Lung microvascular endothelial cell (primary cell): ENCODE measurements at regions not wholly inside any gene's neighbourhood (a gene's known extent, or its start where the extent isn't known, plus 50 kb on each side); places are given as distances from the start of the nearest gene placed in this dataset.

Source experiments
- DNase-seq, 2 donors: peaks; one replicate each; pipeline versions ENCODE4 v3.0.0 to v3.0.0-alpha.2; 2010; ENCODE audit warnings: low read depth in 2 of 2

- DNase-seq, result no peak
These were observed 78.7 kb upstream of the SNRK start for GRCh38 chr3:43207628-43208085.

DNA sequence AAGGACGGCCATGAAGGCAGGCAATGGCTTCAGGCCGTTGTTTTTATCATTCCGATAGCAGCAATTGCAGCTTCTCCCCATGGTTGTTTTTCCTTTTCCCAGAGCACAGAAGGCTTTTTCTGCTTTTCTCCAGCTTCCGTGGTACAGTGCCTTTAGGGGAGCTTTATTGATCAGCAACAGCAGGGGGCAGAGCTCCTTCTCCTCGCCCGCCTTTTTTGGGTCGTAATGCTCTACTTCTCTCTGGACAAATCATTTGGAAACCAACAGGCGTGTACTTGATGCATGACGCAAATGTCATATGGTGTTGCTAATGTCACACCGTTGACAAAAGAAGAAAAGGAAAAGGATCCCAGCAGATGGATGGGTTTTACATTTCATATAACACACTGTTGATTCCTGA is 79.7 kb upstream of the SNRK start:
- DNase-seq, result no peak

GRCh38 chr3:43206105-43206504 is 80.2 kb upstream of the SNRK start:
- DNase-seq, result no peak

- DNase-seq, result no peak
These were observed 83.3 kb upstream of the SNRK start for GRCh38 chr3:43203022-43203421.

- DNase-seq, result no peak
These were observed 84.8 kb upstream of the SNRK start for GRCh38 chr3:43201581-43201980.

GRCh38 chr3:43199645-43200306 is 86.6 kb upstream of the SNRK start:
- DNase-seq, result no peak

DNA sequence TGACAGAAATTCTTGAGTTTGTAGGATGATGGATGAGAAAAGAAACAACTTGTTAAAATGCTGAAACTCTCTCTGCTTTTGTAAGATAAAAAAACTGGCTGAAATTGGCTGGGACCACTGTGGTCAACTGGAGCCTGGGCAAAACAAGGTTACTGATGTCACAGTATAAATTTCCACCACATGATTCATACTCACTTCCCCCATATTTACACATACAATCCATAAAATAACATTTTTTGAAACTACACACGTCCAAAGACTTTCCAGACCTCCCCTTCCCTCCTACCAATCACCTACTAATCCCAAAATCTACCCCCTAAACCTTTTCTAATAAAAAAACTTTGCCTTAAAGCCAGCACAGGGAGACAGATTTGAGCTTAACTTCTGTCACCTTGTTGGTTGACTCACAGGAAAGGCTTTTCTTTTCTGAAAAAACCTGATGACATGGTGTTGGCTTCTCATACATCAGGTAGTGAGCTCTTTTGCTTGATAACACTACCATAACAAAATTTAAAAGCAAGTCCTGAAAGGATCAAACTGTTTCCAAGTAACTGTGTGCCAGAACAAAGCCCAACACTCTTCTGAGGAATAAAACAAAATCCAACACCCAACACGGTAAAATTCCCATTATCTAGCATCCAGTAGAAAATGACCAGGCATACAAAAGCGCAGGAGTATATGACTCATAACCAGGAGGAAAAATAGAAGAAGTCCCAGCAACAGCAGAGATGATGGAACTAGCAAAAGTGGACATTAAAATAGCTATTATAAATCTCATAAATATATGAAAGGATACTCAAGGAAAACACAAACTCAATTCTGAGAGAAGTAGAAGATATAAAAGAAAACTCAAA is 87.3 kb upstream of the SNRK start:
- DNase-seq, result peak; percentile 29 to 32

- no peak for DNase-seq
These were observed 88.0 kb upstream of the SNRK start for GRCh38 chr3:43198301-43198700.

GRCh38 chr3:43197181-43197580 is 89.2 kb upstream of the SNRK start:
- DNase-seq, result no peak

GRCh38 chr3:43196721-43197120 is 89.6 kb upstream of the SNRK start:
- no peak for DNase-seq

GRCh38 chr3:43195115-43195498 is 89.2 kb upstream of the POMGNT2 start:
- DNase-seq, result no peak

GRCh38 chr3:43194490-43195114 is 88.7 kb upstream of the POMGNT2 start:
- peak in 1 of 2 donors; percentile 41 for DNase-seq

- no peak for DNase-seq
These were observed 88.2 kb upstream of the POMGNT2 start for GRCh38 chr3:43194069-43194468.

DNA sequence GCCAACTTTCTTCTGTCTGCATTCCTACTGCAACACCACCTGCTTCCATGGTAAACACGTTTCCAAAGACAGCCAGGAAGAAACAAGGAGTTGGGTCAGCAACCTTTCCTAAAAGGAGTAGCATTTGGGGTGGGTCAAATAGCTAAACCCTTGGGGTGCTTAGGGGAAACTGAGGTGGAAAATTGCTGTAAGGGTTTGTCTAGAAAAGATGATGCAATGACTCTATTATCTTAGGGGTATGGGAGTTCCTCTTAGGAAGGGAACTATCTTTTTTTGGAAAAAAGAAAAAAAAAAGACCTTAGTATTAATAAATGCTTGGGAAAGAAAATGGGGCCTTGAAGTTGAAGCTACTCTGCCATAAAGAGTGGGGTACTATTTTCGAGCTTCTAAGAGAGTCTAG is 86.1 kb upstream of the POMGNT2 start:
- DNase-seq, result no peak

GRCh38 chr3:43191116-43191515 is 85.2 kb upstream of the POMGNT2 start:
- DNase-seq, result peak; percentile 31 to 44

DNA sequence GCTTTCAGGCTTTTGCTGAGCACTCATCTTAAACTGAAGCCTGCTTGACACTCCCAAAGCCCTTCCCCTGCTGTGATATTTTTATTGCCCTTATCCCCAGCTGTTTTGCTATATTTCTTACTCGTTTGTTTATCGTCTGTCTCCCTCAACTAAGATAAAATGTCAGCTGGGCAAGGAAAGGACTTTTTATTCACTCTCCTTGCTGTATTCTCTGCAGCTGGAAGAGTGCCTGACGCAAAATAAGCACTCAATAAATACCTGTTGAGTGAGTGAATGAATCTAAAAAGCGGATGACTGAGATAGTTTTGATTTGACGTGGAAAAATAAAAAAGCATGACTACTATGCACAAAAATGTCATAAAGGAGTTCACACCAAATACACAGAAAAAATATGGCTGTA is 84.8 kb upstream of the POMGNT2 start:
- peak; percentile 37 to 58 for DNase-seq

GRCh38 chr3:43187836-43188479 is 82.1 kb upstream of the POMGNT2 start:
- no peak for DNase-seq

GRCh38 chr3:43185983-43186314 is 80.1 kb upstream of the POMGNT2 start:
- DNase-seq, result no peak

- peak; percentile 71 to 74 for DNase-seq
These were observed 79.5 kb upstream of the POMGNT2 start for GRCh38 chr3:43185274-43185982.

- DNase-seq, result no peak
These were observed 77.6 kb upstream of the POMGNT2 start for GRCh38 chr3:43183456-43183855.

GRCh38 chr3:43181202-43181821 is 75.4 kb upstream of the POMGNT2 start:
- DNase-seq, result no peak
